Choroid plexus epithelial cell (primary cell): ENCODE measurements at regions not wholly inside any gene's neighbourhood (a gene's known extent, or its start where the extent isn't known, plus 50 kb on each side); places are given as distances from the start of the nearest gene placed in this dataset.
"Not testable (repeated sequence)": the region's sequence is repeated elsewhere in the genome, so short reads cannot be mapped to it uniquely, and the experiment has no call there.

ENCODE experiments used
- DNase-seq: peaks from one replicate; pipeline ENCODE4 v3.0.0-alpha.2; 2010; ENCODE audit warnings: low read depth
- H3K4me3 ChIP-seq: 2 replicates; pipeline ENCODE4 v1.5.1; 2011; ENCODE audit warnings: low read depth, mild to moderate bottlenecking, control low read depth, low read length, moderate library complexity
- TF ChIP-seq, protein P1 (sequence below): conservative IDR thresholded peaks from 2 replicates; pipeline ENCODE4 v1.5.1; 2011; ENCODE audit warnings: low read depth, mild to moderate bottlenecking, control low read depth, inconsistent platforms, low read length, moderate library complexity

- TF ChIP-seq, protein P1, sequence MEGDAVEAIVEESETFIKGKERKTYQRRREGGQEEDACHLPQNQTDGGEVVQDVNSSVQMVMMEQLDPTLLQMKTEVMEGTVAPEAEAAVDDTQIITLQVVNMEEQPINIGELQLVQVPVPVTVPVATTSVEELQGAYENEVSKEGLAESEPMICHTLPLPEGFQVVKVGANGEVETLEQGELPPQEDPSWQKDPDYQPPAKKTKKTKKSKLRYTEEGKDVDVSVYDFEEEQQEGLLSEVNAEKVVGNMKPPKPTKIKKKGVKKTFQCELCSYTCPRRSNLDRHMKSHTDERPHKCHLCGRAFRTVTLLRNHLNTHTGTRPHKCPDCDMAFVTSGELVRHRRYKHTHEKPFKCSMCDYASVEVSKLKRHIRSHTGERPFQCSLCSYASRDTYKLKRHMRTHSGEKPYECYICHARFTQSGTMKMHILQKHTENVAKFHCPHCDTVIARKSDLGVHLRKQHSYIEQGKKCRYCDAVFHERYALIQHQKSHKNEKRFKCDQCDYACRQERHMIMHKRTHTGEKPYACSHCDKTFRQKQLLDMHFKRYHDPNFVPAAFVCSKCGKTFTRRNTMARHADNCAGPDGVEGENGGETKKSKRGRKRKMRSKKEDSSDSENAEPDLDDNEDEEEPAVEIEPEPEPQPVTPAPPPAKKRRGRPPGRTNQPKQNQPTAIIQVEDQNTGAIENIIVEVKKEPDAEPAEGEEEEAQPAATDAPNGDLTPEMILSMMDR: no peak
- no peak for DNase-seq
- no peak overlapping the region for H3K4me3 ChIP-seq
Observed at GRCh38 chr11:86737230-86737629, 63.1 kb upstream of the PRSS23 start.

DNA sequence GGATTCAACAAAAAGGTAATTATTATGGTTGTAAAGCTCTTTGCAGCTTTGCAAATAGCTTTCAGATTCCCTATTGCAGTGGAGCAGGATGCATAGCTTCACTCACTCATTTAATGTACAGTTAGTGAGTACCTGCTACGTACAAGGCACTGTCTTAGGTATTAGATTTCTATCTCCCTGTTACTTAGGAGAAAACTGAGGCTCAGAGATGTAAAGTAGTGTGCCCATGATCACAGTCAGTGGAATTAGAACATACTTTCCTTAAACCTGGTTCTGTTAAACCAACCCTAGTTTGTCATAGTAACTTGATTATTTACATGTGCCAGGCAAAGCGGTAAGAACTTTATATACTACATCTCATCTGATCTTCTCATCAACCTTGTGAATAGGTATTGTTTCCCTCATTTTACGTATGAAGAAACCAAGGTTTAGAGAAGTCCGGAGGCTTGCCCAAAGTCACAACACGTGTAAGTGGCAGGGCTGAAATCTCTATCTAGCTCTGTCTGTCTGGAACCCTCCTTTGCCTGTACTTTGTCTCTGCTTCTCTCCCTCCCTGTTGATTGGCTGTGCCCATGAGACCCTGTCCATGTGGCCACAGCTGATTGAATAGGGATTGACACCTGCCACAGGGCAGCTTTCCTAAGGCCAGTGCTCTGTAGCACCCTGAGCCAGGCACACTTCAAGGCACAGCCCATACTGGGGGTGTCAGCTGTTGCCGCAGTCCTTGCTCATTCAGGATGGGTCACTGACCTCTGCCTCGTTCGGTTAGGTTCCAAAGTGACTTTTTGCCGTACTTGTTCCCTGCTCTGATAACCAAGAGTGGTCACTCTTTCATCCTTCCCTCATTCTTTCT, 63.8 kb upstream of the PRSS23 start:
- no peak for DNase-seq
- H3K4me3 ChIP-seq: no peak overlapping the region
- TF ChIP-seq, protein P1: no peak

DNA sequence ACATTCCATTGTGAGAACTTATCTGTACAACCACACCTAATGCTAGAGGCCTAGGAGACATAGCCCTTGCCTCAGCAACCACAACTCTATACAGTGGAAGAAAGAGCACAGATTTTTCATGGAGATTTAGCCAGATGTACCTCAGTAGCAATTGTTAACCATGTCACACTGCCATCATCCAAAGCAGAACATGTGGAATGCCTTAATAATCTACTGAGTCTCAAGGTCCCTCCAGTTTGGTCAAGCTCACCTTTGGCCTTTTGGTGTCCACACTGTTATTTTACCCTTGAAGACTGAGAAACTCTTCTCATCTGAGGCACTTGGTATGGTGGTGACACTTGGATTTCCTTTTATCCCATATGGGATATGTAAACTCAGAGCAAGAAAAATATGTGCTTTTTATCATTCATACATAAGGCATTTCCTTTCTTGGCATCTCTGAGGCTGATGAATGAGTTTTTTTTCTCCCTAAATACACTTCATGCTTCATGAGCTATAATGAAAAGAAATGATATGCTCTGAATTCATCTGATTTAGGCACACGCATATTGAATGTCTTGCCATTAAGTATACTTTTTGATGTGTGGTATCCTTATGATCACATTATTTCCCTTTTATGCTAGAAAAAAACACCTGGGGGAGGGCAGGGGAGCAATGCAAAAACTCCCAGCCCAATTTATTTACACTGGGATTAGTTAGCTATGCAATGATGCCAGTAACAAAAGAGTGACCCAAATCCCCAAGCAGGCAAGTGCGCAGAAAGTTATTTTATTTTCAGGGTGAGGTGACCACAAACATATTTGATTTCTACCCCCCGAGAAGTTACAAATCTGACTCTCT, 63.3 kb upstream of the ME3 start:
- TF ChIP-seq, protein P1: no peak
- H3K4me3 ChIP-seq: no peak overlapping the region
- DNase-seq: peak; percentile 74

DNA sequence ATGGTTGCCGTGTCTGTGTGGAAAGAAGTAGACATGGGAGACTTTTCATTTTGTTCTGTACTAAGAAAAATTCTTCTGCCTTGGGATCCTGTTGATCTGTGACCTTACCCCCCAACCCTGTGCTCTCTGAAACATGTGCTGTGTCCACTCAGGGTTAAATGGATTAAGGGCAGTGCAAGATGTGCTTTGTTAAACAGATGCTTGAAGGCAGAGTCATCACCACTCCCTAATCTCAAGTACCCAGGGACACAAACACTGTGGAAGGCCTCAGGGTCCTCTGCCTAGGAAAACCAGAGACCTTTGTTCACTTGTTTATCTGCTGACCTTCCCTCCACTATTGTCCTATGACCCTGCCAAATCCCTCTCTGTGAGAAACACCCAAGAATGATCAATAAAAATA, 60.3 kb upstream of the ME3 start:
- not testable (repeated sequence) for DNase-seq, H3K4me3 ChIP-seq

- not testable (repeated sequence) for DNase-seq, H3K4me3 ChIP-seq
Observed at GRCh38 chr11:86732286-86732685, 59.9 kb upstream of the ME3 start.

GRCh38 chr11:86729576-86729975, 57.2 kb upstream of the ME3 start:
- not testable (repeated sequence) for H3K4me3 ChIP-seq, DNase-seq

GRCh38 chr11:86728562-86728961, 56.1 kb upstream of the ME3 start:
- H3K4me3 ChIP-seq: no peak overlapping the region
- no peak for DNase-seq
- TF ChIP-seq, protein P1: no peak

GRCh38 chr11:86726770-86727504, 54.5 kb upstream of the ME3 start:
- TF ChIP-seq, protein P1: no peak
- no peak overlapping the region for H3K4me3 ChIP-seq

More at GRCh38 chr11:86726770-86727504, 54.5 kb upstream of the ME3 start:
- no peak for DNase-seq
